SJCRH30 (cell line): ENCODE measurements at regions not wholly inside any gene's neighbourhood (a gene's known extent, or its start where the extent isn't known, plus 50 kb on each side); places are given as distances from the start of the nearest gene placed in this dataset.

ENCODE experiments used
- DNase-seq, 2 experiments: peaks; one replicate each; pipeline ENCODE4 v3.0.0-alpha.2; 2015 to 2020
- H3K27ac ChIP-seq: fragments of 250-450 bp; sonication (Bioruptor Pico); 2 replicates; pipeline ENCODE4 v1.5.1; 2020; ENCODE audit warnings: mild to moderate bottlenecking, moderate library complexity
- H3K27me3 ChIP-seq: fragments of 250-450 bp; sonication (Bioruptor Pico); 2 replicates; pipeline ENCODE4 v1.5.1; 2020; ENCODE audit warnings: mild to moderate bottlenecking, moderate library complexity
- H3K36me3 ChIP-seq: fragments of 250-450 bp; sonication (Bioruptor Pico); 2 replicates; pipeline ENCODE4 v1.5.1; 2020; ENCODE audit warnings: mild to moderate bottlenecking, moderate library complexity
- H3K4me1 ChIP-seq: fragments of 250-450 bp; sonication (Bioruptor Pico); 2 replicates; pipeline ENCODE4 v1.5.1; 2020; ENCODE audit warnings: mild to moderate bottlenecking, moderate library complexity
- H3K4me3 ChIP-seq: fragments of 250-450 bp; sonication (Bioruptor Pico); 2 replicates; pipeline ENCODE4 v1.5.1; 2020; ENCODE audit warnings: mild to moderate bottlenecking, moderate library complexity
- H3K9me3 ChIP-seq: fragments of 250-450 bp; sonication (Bioruptor Pico); replicated peaks from 2 replicates; pipeline ENCODE4 v1.5.1; 2020; ENCODE audit warnings: mild to moderate bottlenecking, moderate library complexity

GRCh38 chr7:16993543-16993942 lies 111.8 kb upstream of the AGR3 start:
- Histone ChIP-seq H3K4me3 (no peak overlapping the region), H3K36me3 (no peaks in the 10 kb centered on the region), H3K27ac (no peak overlapping the region), H3K27me3 (no peaks in the 10 kb centered on the region), H3K4me1 (peaks cover 7% of the 10 kb centered on the region), H3K9me3 (no peaks in the 10 kb centered on the region; the same call in 1 of the 2 replicates)
- DNase-seq, result no peak

- Histone ChIP-seq H3K4me1 (no peaks in the 10 kb centered on the region), H3K27ac (no peak overlapping the region)
Measured at GRCh38 chr7:16998481-16999051, 116.8 kb upstream of the AGR3 start.

GRCh38 chr7:16999541-17000267 lies 117.9 kb upstream of the AGR3 start:
- H3K4me1 ChIP-seq, result no peaks in the 10 kb centered on the region
- no peak overlapping the region for H3K27ac ChIP-seq
- no peak for DNase-seq
- no peaks in the 10 kb centered on the region for H3K27me3 ChIP-seq
- H3K9me3 ChIP-seq, result no peaks in the 10 kb centered on the region; the same call in none of the 2 replicates
- H3K4me3 ChIP-seq, result no peak overlapping the region
- H3K36me3 ChIP-seq, result no peaks in the 10 kb centered on the region; the same call in 1 of the 2 replicates

More at GRCh38 chr7:16998481-16999051, 116.8 kb upstream of the AGR3 start:
- H3K9me3 ChIP-seq, result no peaks in the 10 kb centered on the region; the same call in 1 of the 2 replicates
- no peak overlapping the region for H3K4me3 ChIP-seq
- no peak for DNase-seq
- H3K27me3 ChIP-seq, result no peaks in the 10 kb centered on the region
- H3K36me3 ChIP-seq, result no peaks in the 10 kb centered on the region; the same call in 1 of the 2 replicates

- H3K27ac ChIP-seq, result no peak overlapping the region
- no peaks in the 10 kb centered on the region; the same call in 1 of the 2 replicates for H3K36me3 ChIP-seq
- no peaks in the 10 kb centered on the region for H3K27me3 ChIP-seq
- H3K9me3 ChIP-seq, result no peaks in the 10 kb centered on the region; the same call in 1 of the 2 replicates
- no peak for DNase-seq
- H3K4me3 ChIP-seq, result no peak overlapping the region
- H3K4me1 ChIP-seq, result no peaks in the 10 kb centered on the region
Measured at GRCh38 chr7:17005271-17005670, 123.5 kb upstream of the AGR3 start.

GRCh38 chr7:17007841-17008240 lies 126.1 kb upstream of the AGR3 start:
- H3K4me3 ChIP-seq, result no peak overlapping the region
- no peak overlapping the region for H3K27ac ChIP-seq
- H3K36me3 ChIP-seq, result no peaks in the 10 kb centered on the region
- H3K27me3 ChIP-seq, result no peaks in the 10 kb centered on the region
- no peaks in the 10 kb centered on the region; the same call in 1 of the 2 replicates for H3K9me3 ChIP-seq
- no peak for DNase-seq
- H3K4me1 ChIP-seq, result no peaks in the 10 kb centered on the region

- peak in 1 of 2 experiments; percentile 41 for DNase-seq
- Histone ChIP-seq H3K27me3 (no peaks in the 10 kb centered on the region), H3K36me3 (no peaks in the 10 kb centered on the region), H3K4me3 (no peak overlapping the region), H3K27ac (no peak overlapping the region), H3K4me1 (no peaks in the 10 kb centered on the region), H3K9me3 (no peaks in the 10 kb centered on the region; the same call in 1 of the 2 replicates)
Measured at GRCh38 chr7:17009007-17009719, 127.4 kb upstream of the AGR3 start.

- no peak for DNase-seq
- H3K4me1 ChIP-seq, result no peaks in the 10 kb centered on the region
- no peak overlapping the region for H3K4me3 ChIP-seq
- H3K36me3 ChIP-seq, result no peaks in the 10 kb centered on the region
- no peaks in the 10 kb centered on the region for H3K9me3 ChIP-seq
- H3K27ac ChIP-seq, result no peak overlapping the region
- no peaks in the 10 kb centered on the region for H3K27me3 ChIP-seq
Measured at GRCh38 chr7:17009933-17010332, 128.2 kb upstream of the AGR3 start.

GRCh38 chr7:17010637-17011300 lies 129.0 kb upstream of the AGR3 start:
- H3K27ac ChIP-seq, result no peak overlapping the region
- H3K27me3 ChIP-seq, result no peaks in the 10 kb centered on the region
- H3K9me3 ChIP-seq, result no peaks in the 10 kb centered on the region
- DNase-seq, result no peak
- peaks cover 8% of the 10 kb centered on the region for H3K4me1 ChIP-seq
- H3K4me3 ChIP-seq, result no peak overlapping the region
- no peaks in the 10 kb centered on the region for H3K36me3 ChIP-seq

GRCh38 chr7:17013204-17013603 lies 131.4 kb upstream of the AGR3 start:
- no peak for DNase-seq
- H3K36me3 ChIP-seq, result no peaks in the 10 kb centered on the region
- no peak overlapping the region for H3K4me3 ChIP-seq
- H3K9me3 ChIP-seq, result no peaks in the 10 kb centered on the region
- peaks cover 15% of the 10 kb centered on the region for H3K4me1 ChIP-seq
- no peaks in the 10 kb centered on the region for H3K27me3 ChIP-seq
- no peak overlapping the region for H3K27ac ChIP-seq

GRCh38 chr7:17014686-17015085 lies 132.9 kb upstream of the AGR3 start:
- Histone ChIP-seq H3K27ac (no peak overlapping the region), H3K9me3 (no peaks in the 10 kb centered on the region), H3K4me1 (peaks cover 15% of the 10 kb centered on the region), H3K4me3 (no peak overlapping the region), H3K27me3 (no peaks in the 10 kb centered on the region), H3K36me3 (no peaks in the 10 kb centered on the region)
- DNase-seq, result no peak

GRCh38 chr7:17015598-17016031 lies 133.8 kb upstream of the AGR3 start:
- no peak overlapping the region for H3K4me3 ChIP-seq
- no peaks in the 10 kb centered on the region for H3K9me3 ChIP-seq
- no peaks in the 10 kb centered on the region for H3K36me3 ChIP-seq
- DNase-seq, result peak; percentile 28 to 32
- peaks cover 15% of the 10 kb centered on the region for H3K4me1 ChIP-seq
- H3K27me3 ChIP-seq, result no peaks in the 10 kb centered on the region
- H3K27ac ChIP-seq, result peak overlapping the region; percentile 50

GRCh38 chr7:17016402-17017010 lies 134.7 kb upstream of the AGR3 start:
- DNase-seq, result no peak
- Histone ChIP-seq H3K4me3 (no peak overlapping the region), H3K27ac (no peak overlapping the region), H3K27me3 (no peaks in the 10 kb centered on the region), H3K4me1 (peaks cover 15% of the 10 kb centered on the region), H3K36me3 (no peaks in the 10 kb centered on the region), H3K9me3 (no peaks in the 10 kb centered on the region)

GRCh38 chr7:17019106-17019505 lies 137.3 kb upstream of the AGR3 start:
- no peak overlapping the region for H3K4me3 ChIP-seq
- no peak for DNase-seq
- no peak overlapping the region for H3K27ac ChIP-seq
- no peaks in the 10 kb centered on the region; the same call in 1 of the 2 replicates for H3K9me3 ChIP-seq
- H3K36me3 ChIP-seq, result no peaks in the 10 kb centered on the region
- peaks cover 15% of the 10 kb centered on the region for H3K4me1 ChIP-seq
- H3K27me3 ChIP-seq, result no peaks in the 10 kb centered on the region

- H3K4me1 ChIP-seq, result peaks cover 12% of the 10 kb centered on the region
- H3K27me3 ChIP-seq, result no peaks in the 10 kb centered on the region
- no peaks in the 10 kb centered on the region; the same call in 1 of the 2 replicates for H3K9me3 ChIP-seq
- H3K36me3 ChIP-seq, result no peaks in the 10 kb centered on the region
- DNase-seq, result no peak
- no peak overlapping the region for H3K27ac ChIP-seq
- H3K4me3 ChIP-seq, result no peak overlapping the region
Measured at GRCh38 chr7:17020250-17020649, 138.5 kb upstream of the AGR3 start.
